PC-9 (cell line): ENCODE measurements at regions not wholly inside any gene's neighbourhood (a gene's known extent, or its start where the extent isn't known, plus 50 kb on each side); places are given as distances from the start of the nearest gene placed in this dataset.

Experiments used
- BruUV-seq: library from RNA; stranded (reverse); fragments of 400-500 nt; replicated peaks from 2 replicates; lab custom pipeline; 2021; lab: Mats Ljungman, UMichigan
- CTCF ChIA-PET: fragments of 300-600 bp; sonication (Branson Sonifier 250); formaldehyde crosslinking; loops from one replicate; lab custom pipeline; 2022; ENCODE audit warnings: antibody characterized with exemption; lab: Charles Lee
- POLR2A ChIA-PET: fragments of 300-600 bp; sonication (Branson Sonifier 250); formaldehyde crosslinking; loops from one replicate; lab custom pipeline; 2022; ENCODE audit warnings: antibody characterized with exemption; ENCODE audit not compliant: unreplicated experiment; lab: Charles Lee
- DNase-seq, 2 experiments: peaks; one replicate each; pipeline versions ENCODE4 v3.0.0 to v3.0.0-alpha.2; 2015 to 2022; ENCODE audit warnings: mixed read lengths in 1 of 2
- H2AFZ ChIP-seq: fragments of 200-600 bp; sonication (generic); 2 replicates; pipeline ENCODE4 v1.8.1; 2017; ENCODE audit warnings: antibody characterized with exemption
- H3F3A ChIP-seq: fragments of 200-600 bp; sonication (generic); 2 replicates; pipeline ENCODE4 v1.8.1; 2017; ENCODE audit warnings: antibody characterized with exemption, mild to moderate bottlenecking, low read depth; ENCODE audit not compliant: insufficient read depth
- H3K27ac ChIP-seq: fragments of 200-600 bp; sonication (generic); 2 replicates; pipeline ENCODE4 v1.6.1; 2016; ENCODE audit warnings: mixed run types
- H3K27me3 ChIP-seq: fragments of 200-600 bp; sonication (generic); 2 replicates; pipeline ENCODE4 v1.6.1; 2016; ENCODE audit warnings: low read depth, mixed run types; ENCODE audit not compliant: insufficient read depth
- H3K36me3 ChIP-seq: fragments of 200-600 bp; sonication (generic); 2 replicates; pipeline ENCODE4 v1.6.1; 2016; ENCODE audit warnings: low read depth, mixed run types
- H3K4me1 ChIP-seq: fragments of 200-600 bp; sonication (generic); replicated peaks from 2 replicates; pipeline ENCODE4 v1.6.1; 2016; ENCODE audit warnings: mixed run types; ENCODE audit not compliant: insufficient read depth
- H3K4me2 ChIP-seq: fragments of 200-600 bp; sonication (generic); 2 replicates; pipeline ENCODE4 v1.6.1; 2017; ENCODE audit warnings: mixed run types
- H3K4me3 ChIP-seq: fragments of 200-600 bp; sonication (generic); 2 replicates; pipeline ENCODE4 v1.6.1; 2016; ENCODE audit warnings: mixed run types
- H3K79me2 ChIP-seq: fragments of 200-600 bp; sonication (generic); 2 replicates; pipeline ENCODE4 v1.6.1; 2017; ENCODE audit warnings: low read depth, mixed run types
- H3K9me2 ChIP-seq: fragments of 200-600 bp; sonication (generic); 2 replicates; pipeline ENCODE4 v1.8.1; 2017; ENCODE audit warnings: mild to moderate bottlenecking; ENCODE audit not compliant: insufficient read depth
- H3K9me3 ChIP-seq: fragments of 200-600 bp; sonication (generic); 2 replicates; pipeline ENCODE4 v1.8.1; 2016; ENCODE audit warnings: low read depth; ENCODE audit not compliant: insufficient read depth
- H4K20me1 ChIP-seq: fragments of 200-600 bp; sonication (generic); 2 replicates; pipeline ENCODE4 v1.8.1; 2017; ENCODE audit not compliant: insufficient read depth
- CTCF ChIP-seq: fragments of 200-600 bp; sonication (generic); conservative IDR thresholded peaks from 2 replicates; pipeline ENCODE4 v1.6.1; 2017; ENCODE audit warnings: mixed run types, antibody characterized with exemption, mild to moderate bottlenecking, moderate library complexity
- EZH2 ChIP-seq: fragments of 200-600 bp; sonication (generic); IDR thresholded peaks from 2 replicates; pipeline ENCODE4 v1.8.0; 2017; ENCODE audit warnings: antibody characterized with exemption, low read depth
- intact Hi-C: fragments of 100-400 bp; cut with micrococcal nuclease; formaldehyde crosslinking; loops from one replicate; pipeline ENCODE4 v1.10.0; 2022; ENCODE audit not compliant: unreplicated experiment

- Histone ChIP-seq H3K79me2 (no peaks in the 10 kb centered on the region), H3F3A (no peaks in the 10 kb centered on the region), H3K4me2 (no peak overlapping the region), H3K36me3 (no peaks in the 10 kb centered on the region), H3K4me3 (no peak overlapping the region), H4K20me1 (no peaks in the 10 kb centered on the region), H3K27ac (no peak overlapping the region), H3K4me1 (no peaks in the 10 kb centered on the region), H3K9me2 (no peaks in the 10 kb centered on the region), H3K27me3 (peaks cover 76% of the 10 kb centered on the region), H3K9me3 (no peaks in the 10 kb centered on the region), H2AFZ (no peak overlapping the region)
- ChIA-PET CTCF (no interaction called here), POLR2A (no interaction called here)
- no peak for TF ChIP-seq EZH2
- TF ChIP-seq CTCF: no peak
- no TSS peak for BruUV-seq
- intact Hi-C loops: no loop called here
- no peak for DNase-seq
These were observed 124.0 kb upstream of the MAFB start for GRCh38 chr20:40813029-40813431.

GRCh38 chr20:40813708-40814630 is 124.9 kb upstream of the MAFB start:
- H3K9me3 ChIP-seq: no peaks in the 10 kb centered on the region
- DNase-seq: no peak
- no peaks in the 10 kb centered on the region for H3F3A ChIP-seq
- no peaks in the 10 kb centered on the region for H4K20me1 ChIP-seq
- intact Hi-C loops: no loop called here
- peaks cover 68% of the 10 kb centered on the region for H3K27me3 ChIP-seq
- no peak overlapping the region for H3K4me2 ChIP-seq
- no peak overlapping the region for H3K27ac ChIP-seq
- ChIA-PET POLR2A (no interaction called here), CTCF (no interaction called here)
- no TSS peak for BruUV-seq
- no peaks in the 10 kb centered on the region for H3K36me3 ChIP-seq
- H2AFZ ChIP-seq: no peak overlapping the region
- TF ChIP-seq CTCF: no peak
- TF ChIP-seq EZH2: no peak
- H3K9me2 ChIP-seq: no peaks in the 10 kb centered on the region
- H3K4me3 ChIP-seq: no peak overlapping the region
- H3K4me1 ChIP-seq: no peaks in the 10 kb centered on the region
- H3K79me2 ChIP-seq: no peaks in the 10 kb centered on the region

GRCh38 chr20:40814631-40814960 is 125.6 kb upstream of the MAFB start:
- H3K4me2 ChIP-seq: no peak overlapping the region
- no peak overlapping the region for H3K4me3 ChIP-seq
- intact Hi-C loops: no loop called here
- no TSS peak for BruUV-seq
- H3K36me3 ChIP-seq: no peaks in the 10 kb centered on the region
- CTCF ChIA-PET: no interaction called here
- no peaks in the 10 kb centered on the region for H3F3A ChIP-seq
- H3K9me3 ChIP-seq: no peaks in the 10 kb centered on the region
- no peak overlapping the region for H3K27ac ChIP-seq
- POLR2A ChIA-PET: no interaction called here
- H4K20me1 ChIP-seq: no peaks in the 10 kb centered on the region
- DNase-seq: no peak
- TF ChIP-seq EZH2 (no peak), CTCF (no peak)
- no peak overlapping the region for H2AFZ ChIP-seq
- H3K4me1 ChIP-seq: no peaks in the 10 kb centered on the region
- peaks cover 63% of the 10 kb centered on the region for H3K27me3 ChIP-seq
- H3K79me2 ChIP-seq: no peaks in the 10 kb centered on the region
- H3K9me2 ChIP-seq: no peaks in the 10 kb centered on the region
